H1 (cell line): ENCODE measurements at regions not wholly inside any gene's neighbourhood (a gene's known extent, or its start where the extent isn't known, plus 50 kb on each side); places are given as distances from the start of the nearest gene placed in this dataset.

ENCODE experiments used
- CTCF ChIA-PET: fragments of 300-600 bp; sonication (Branson Sonifier 250); formaldehyde crosslinking; loops from one replicate; lab custom pipeline; 2021; ENCODE audit not compliant: partially characterized antibody; lab: Charles Lee
- POLR2A ChIA-PET: fragments of 300-600 bp; sonication (Branson Sonifier 250); formaldehyde crosslinking; loops from one replicate; lab custom pipeline; 2021; ENCODE audit warnings: inconsistent platforms; ENCODE audit not compliant: partially characterized antibody; lab: Charles Lee
- DNase-seq, 2 experiments: peaks; one replicate each; pipeline versions ENCODE4 v3.0.0 to v3.0.0-alpha.2; 2010 to 2022; ENCODE audit warnings: low spot score in 2 of 2, low read depth in 1 of 2, mixed read lengths in 1 of 2
- FAIRE-seq: peaks from 2 replicates; lab custom pipeline; 2011; peaks lifted over from hg19 to GRCh38; lab: Jason Lieb, UNC
- H2AFZ ChIP-seq: 2 replicates; pipeline ENCODE4 v1.8.1; 2012; ENCODE audit warnings: low read length, inconsistent platforms
- H2AK5ac ChIP-seq: 2 replicates; pipeline ENCODE4 v1.6.1; 2013; ENCODE audit warnings: low read depth, low read length
- H2BK120ac ChIP-seq: replicated peaks from 2 replicates; pipeline ENCODE3; 2013; ENCODE audit warnings: low read depth, low read length, inconsistent platforms
- H2BK12ac ChIP-seq: 2 replicates; pipeline ENCODE4 v1.6.1; 2013; ENCODE audit warnings: low read depth, low read length
- H2BK15ac ChIP-seq: 2 replicates; pipeline ENCODE4 v1.6.1; 2013; ENCODE audit warnings: low read length
- H2BK20ac ChIP-seq: 2 replicates; pipeline ENCODE4 v1.6.1; 2013; ENCODE audit warnings: low read length
- H2BK5ac ChIP-seq: 2 replicates; pipeline ENCODE4 v1.6.1; 2013; ENCODE audit warnings: low read depth, low read length
- H3K14ac ChIP-seq: 2 replicates; pipeline ENCODE4 v1.6.1; 2013; ENCODE audit warnings: inconsistent platforms; ENCODE audit not compliant: insufficient read length
- H3K18ac ChIP-seq: 2 replicates; pipeline ENCODE4 v1.6.1; 2013; ENCODE audit warnings: low read length; ENCODE audit errors: extremely low read depth
- H3K23ac ChIP-seq: 2 replicates; pipeline ENCODE4 v1.6.1; 2013; ENCODE audit warnings: inconsistent platforms; ENCODE audit not compliant: insufficient read length
- H3K23me2 ChIP-seq: 2 replicates; pipeline ENCODE4 v1.6.1; 2013; ENCODE audit warnings: low read depth, low read length
- H3K27ac ChIP-seq: 2 replicates; pipeline ENCODE4 v1.6.1; 2011; ENCODE audit warnings: low read depth, low read length, inconsistent platforms
- H3K27me3 ChIP-seq, 4 experiments: replicated peaks in 1 of 4; 1 replicate in 1 of 4; 2 replicates in 3 of 4; pipeline versions ENCODE4 v1.6.1 to v1.8.1; 2011 to 2013; ENCODE audit warnings: low read length in 3 of 4, mild to moderate bottlenecking in 3 of 4, inconsistent platforms in 2 of 4, mixed read lengths in 2 of 4, moderate library complexity in 1 of 4; ENCODE audit not compliant: control insufficient read depth in 3 of 4, insufficient read depth in 3 of 4; ENCODE audit errors: extremely low read depth in 1 of 4
- H3K36me3 ChIP-seq, 4 experiments: 2 replicates each; pipeline versions ENCODE4 v1.6.1 to v1.8.1; 2011 to 2013; ENCODE audit warnings: mild to moderate bottlenecking in 4 of 4, low read length in 3 of 4, moderate library complexity in 2 of 4, control low read depth in 1 of 4, inconsistent platforms in 1 of 4; ENCODE audit not compliant: insufficient read depth in 4 of 4, control insufficient read depth in 2 of 4
- H3K4ac ChIP-seq: replicated peaks from 2 replicates; pipeline ENCODE3; 2013; ENCODE audit warnings: low read length, low read depth, mixed read lengths, inconsistent platforms; ENCODE audit not compliant: insufficient read length
- H3K4me1 ChIP-seq, 4 experiments: replicated peaks in 1 of 4; 1 replicate in 1 of 4; 2 replicates in 3 of 4; pipeline versions ENCODE4 v1.6.1 to v1.8.1; 2011 to 2013; ENCODE audit warnings: low read length in 3 of 4, inconsistent platforms in 2 of 4, mixed read lengths in 1 of 4; ENCODE audit not compliant: insufficient read depth in 4 of 4, control insufficient read depth in 3 of 4
- H3K4me2 ChIP-seq, 2 experiments: 2 replicates each; pipeline versions ENCODE4 v1.6.1 to v1.8.1; 2011 to 2013; ENCODE audit warnings: low read depth in 2 of 2, low read length in 2 of 2, control low read depth in 1 of 2, inconsistent platforms in 1 of 2, mild to moderate bottlenecking in 1 of 2; ENCODE audit not compliant: insufficient read depth in 1 of 2
- H3K4me3 ChIP-seq, 4 experiments: fragments of 200-600, 300-600 bp in 1 of 4; sonication (generic), shearing (Covaris generic), sonication (Bioruptor Twin) in 1 of 4; 2 replicates each; pipeline versions ENCODE4 v1.5.1 to v1.8.1; 2011 to 2016; ENCODE audit warnings: low read length in 4 of 4, low read depth in 3 of 4, control low read depth in 2 of 4, inconsistent platforms in 2 of 4, mild to moderate bottlenecking in 2 of 4, mixed read lengths in 1 of 4, moderate library complexity in 1 of 4; ENCODE audit not compliant: insufficient read depth in 2 of 4; ENCODE audit errors: extremely low read depth in 1 of 4
- H3K56ac ChIP-seq: replicated peaks from 2 replicates; pipeline ENCODE3; 2013; ENCODE audit warnings: low read depth, mild to moderate bottlenecking, mixed read lengths, low read length, inconsistent platforms; ENCODE audit not compliant: insufficient read length
- H3K79me1 ChIP-seq: 2 replicates; pipeline ENCODE4 v1.6.1; 2013; ENCODE audit warnings: low read depth, low read length, control low read depth
- H3K79me2 ChIP-seq, 2 experiments: 2 replicates each; pipeline versions ENCODE4 v1.6.1 to v1.8.1; 2012 to 2013; ENCODE audit warnings: low read length in 2 of 2, mild to moderate bottlenecking in 2 of 2, inconsistent platforms in 1 of 2; ENCODE audit not compliant: insufficient read depth in 2 of 2, control insufficient read depth in 1 of 2
- H3K9ac ChIP-seq, 4 experiments: replicated peaks in 1 of 4; 1 replicate in 1 of 4; 2 replicates in 3 of 4; pipeline versions ENCODE4 v1.6.1 to v1.8.1; 2011 to 2013; ENCODE audit warnings: low read depth in 3 of 4, low read length in 3 of 4, control low read depth in 2 of 4, mild to moderate bottlenecking in 2 of 4, moderate library complexity in 2 of 4, inconsistent platforms in 1 of 4; ENCODE audit errors: extremely low read depth in 1 of 4
- H3K9me3 ChIP-seq, 2 experiments: 2 replicates each; pipeline versions ENCODE4 v1.6.1 to v1.8.1; 2012 to 2013; ENCODE audit warnings: mild to moderate bottlenecking in 2 of 2, moderate library complexity in 2 of 2, control low read depth in 1 of 2, inconsistent platforms in 1 of 2, low read depth in 1 of 2, low read length in 1 of 2, mixed read lengths in 1 of 2; ENCODE audit not compliant: insufficient read depth in 2 of 2
- H4K20me1 ChIP-seq, 2 experiments: replicated peaks in 1 of 2; 2 replicates each; pipeline versions ENCODE3 to v1.8.1; 2011 to 2013; ENCODE audit warnings: inconsistent platforms in 2 of 2, low read length in 2 of 2, mild to moderate bottlenecking in 1 of 2; ENCODE audit not compliant: insufficient read depth in 2 of 2, control insufficient read depth in 1 of 2
- H4K5ac ChIP-seq: 2 replicates; pipeline ENCODE4 v1.6.1; 2013; ENCODE audit warnings: low read length, low read depth, mixed read lengths, inconsistent platforms; ENCODE audit not compliant: insufficient read length
- H4K8ac ChIP-seq: 2 replicates; pipeline ENCODE4 v1.8.0; 2013; ENCODE audit warnings: mild to moderate bottlenecking, moderate library complexity, low read length, inconsistent platforms; ENCODE audit not compliant: insufficient read depth; ENCODE audit errors: extremely low read depth
- H4K91ac ChIP-seq: replicated peaks from 2 replicates; pipeline ENCODE3; 2013; ENCODE audit warnings: low read length, mixed read lengths, inconsistent platforms; ENCODE audit not compliant: insufficient read length
- GTF2F1 ChIP-seq: IDR thresholded peaks from 2 replicates; pipeline ENCODE4 v1.6.1; 2012; ENCODE audit warnings: low read depth, low read length, improper control_type of control experiment, borderline replicate concordance
- SIN3A ChIP-seq, 2 experiments: IDR thresholded peaks in 1 of 2; conservative IDR thresholded peaks in 1 of 2; 2 replicates each; pipeline ENCODE4 v1.6.1; 2011 to 2012; ENCODE audit warnings: low read length in 2 of 2, improper control_type of control experiment in 1 of 2, low read depth in 1 of 2, mild to moderate bottlenecking in 1 of 2
- WGBS, 2 experiments: shearing (Covaris generic) in 1 of 2; methylation state at CpG; one replicate each; pipeline versions ENCODE4 v1.1.6 to v1.1.7; 2013 to 2015; ENCODE audit warnings: low lambda C conversion rate in 2 of 2, mixed read lengths in 2 of 2, inconsistent platforms in 1 of 2, low coverage in 1 of 2, missing lambda C conversion rate in 1 of 2; ENCODE audit not compliant: insufficient replicate concordance in 2 of 2, insufficient coverage in 1 of 2, insufficient read length in 1 of 2; ENCODE audit errors: extremely low coverage in 1 of 2, missing lambda C conversion rate in 1 of 2; 5-methylcytosine and 5-hydroxymethylcytosine counted together
- TF ChIP-seq, protein P1 (sequence below): IDR thresholded peaks from 2 replicates; pipeline ENCODE4 v1.6.1; 2012; ENCODE audit warnings: inconsistent platforms

DNA sequence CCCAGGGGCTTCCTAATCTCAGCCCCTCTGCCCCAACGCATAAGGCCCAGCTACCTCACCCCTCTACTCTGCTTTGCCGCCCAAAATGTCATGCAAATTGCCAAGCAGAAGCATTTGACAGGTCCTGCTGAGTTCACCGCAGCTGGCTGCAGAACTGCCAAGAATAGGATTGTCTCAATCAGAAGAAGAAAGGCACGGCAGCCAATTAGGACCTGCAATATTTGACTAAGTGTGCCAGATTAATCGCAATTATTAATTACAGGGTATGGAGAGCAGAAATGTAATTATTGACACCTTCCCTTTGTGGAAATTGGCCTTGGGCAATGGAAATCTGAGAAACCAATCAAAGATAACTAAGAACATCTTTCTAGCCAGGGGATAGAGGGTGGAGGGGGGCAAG is 318.6 kb downstream of the LRFN2 start:
- Histone ChIP-seq H3K79me1 (no peaks in the 10 kb centered on the region), H2AFZ (no peak overlapping the region), H4K91ac (no peak overlapping the region), H2BK5ac (no peak overlapping the region), H2BK20ac (no peak overlapping the region), H4K20me1 (no peaks in the 10 kb centered on the region), H3K9me3 (no peaks in the 10 kb centered on the region), H2AK5ac (no peak overlapping the region), H3K4ac (no peak overlapping the region), H3K9ac (no peak overlapping the region), H3K14ac (no peak overlapping the region), H2BK12ac (no peak overlapping the region), H3K4me1 (peaks cover 0 to 3% (median 2%) of the 10 kb centered on the region in 4 experiments; a peak in 2 of 7 replicates), H2BK15ac (no peak overlapping the region), H2BK120ac (no peak overlapping the region), H3K4me2 (no peak overlapping the region; a peak in 1 of 4 replicates), H3K27me3 (no peaks in the 10 kb centered on the region), H3K23ac (no peak overlapping the region), H3K27ac (no peak overlapping the region), H4K8ac (no peak overlapping the region), H3K36me3 (no peaks in the 10 kb centered on the region), H3K56ac (no peak overlapping the region), H4K5ac (no peak overlapping the region), H3K79me2 (no peaks in the 10 kb centered on the region), H3K18ac (no peak overlapping the region), H3K4me3 (no peak overlapping the region), H3K23me2 (no peaks in the 10 kb centered on the region)
- TF ChIP-seq, protein P1, sequence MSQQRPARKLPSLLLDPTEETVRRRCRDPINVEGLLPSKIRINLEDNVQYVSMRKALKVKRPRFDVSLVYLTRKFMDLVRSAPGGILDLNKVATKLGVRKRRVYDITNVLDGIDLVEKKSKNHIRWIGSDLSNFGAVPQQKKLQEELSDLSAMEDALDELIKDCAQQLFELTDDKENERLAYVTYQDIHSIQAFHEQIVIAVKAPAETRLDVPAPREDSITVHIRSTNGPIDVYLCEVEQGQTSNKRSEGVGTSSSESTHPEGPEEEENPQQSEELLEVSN = peak; percentile 56
- TF ChIP-seq SIN3A (conservative IDR thresholded peaks at IDR 0.05 in 1 of 2, IDR thresholded peaks at IDR 0.05 in 1 of 2; ENCODE audit: low read depth in 1 of 2, low read length in 2 of 2) = 0 out of 4 replicates have a peak, but pooled peaks of 1 of the 2 experiments have one; percentile 44
- TF ChIP-seq GTF2F1 = no peak
- 70% methylated on average over 5 of the region's 5 CpGs; no CpG with 5 or more reads in 1 of the 2 experiments for WGBS, 2 experiments
- CTCF ChIA-PET = interaction anchor here (0.6 to 1.2 kb wide), 2 partner anchors 133 to 850 kb away, joined by 3 read pairs; no protein-coding TSS in a partner anchor
- DNase-seq (no peak), FAIRE-seq (no peak)
- POLR2A ChIA-PET = no interaction called here
